ENCODE measurements at regions not wholly inside any gene's neighbourhood (a gene's known extent, or its start where the extent isn't known, plus 50 kb on each side); places are given as distances from the start of the nearest gene placed in this dataset.
"Not testable (repeated sequence)": the region's sequence is repeated elsewhere in the genome, so short reads cannot be mapped to it uniquely, and the experiment has no call there.

DNA sequence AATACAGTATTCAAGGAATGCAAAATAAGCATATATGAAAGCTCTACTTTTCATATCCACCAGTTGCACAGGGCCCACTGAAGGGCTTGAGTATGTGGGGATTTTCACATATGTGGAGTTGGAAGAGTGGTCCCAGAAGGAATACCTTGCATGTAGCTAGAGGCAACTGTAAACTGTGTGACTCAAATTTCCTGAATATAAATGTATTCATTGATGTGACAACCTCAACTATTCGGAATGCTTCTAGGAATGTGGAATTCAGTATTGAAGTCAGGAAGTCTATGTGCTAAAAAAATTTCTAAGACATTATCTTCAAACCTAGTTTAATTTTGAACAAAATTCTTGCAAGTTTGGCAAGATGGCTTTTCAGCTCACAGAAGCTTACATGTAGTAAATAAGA is 695.5 kb upstream of the SEMA3D start:
- DNase-seq: no peak

DNA sequence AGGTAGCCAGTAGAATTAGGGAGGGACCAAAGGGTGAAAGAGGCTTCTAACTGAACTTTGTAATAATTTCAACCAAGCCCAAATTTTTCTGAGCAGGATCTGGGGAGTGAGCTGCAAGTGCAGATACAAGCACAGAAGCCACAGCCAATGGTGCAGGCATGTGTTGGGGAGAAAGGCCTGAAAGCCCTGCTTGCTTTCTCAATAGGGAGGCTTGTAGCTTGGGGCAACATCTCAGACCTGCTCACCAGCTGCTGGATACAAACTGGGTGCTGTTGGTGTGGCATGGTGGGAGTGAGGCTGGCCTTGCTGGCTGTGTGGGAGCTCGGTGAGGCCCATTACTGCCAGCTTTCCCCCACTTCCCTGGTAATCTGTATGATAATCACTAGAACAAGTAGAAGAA is 688.5 kb upstream of the SEMA3D start:
- no peak for DNase-seq

DNA sequence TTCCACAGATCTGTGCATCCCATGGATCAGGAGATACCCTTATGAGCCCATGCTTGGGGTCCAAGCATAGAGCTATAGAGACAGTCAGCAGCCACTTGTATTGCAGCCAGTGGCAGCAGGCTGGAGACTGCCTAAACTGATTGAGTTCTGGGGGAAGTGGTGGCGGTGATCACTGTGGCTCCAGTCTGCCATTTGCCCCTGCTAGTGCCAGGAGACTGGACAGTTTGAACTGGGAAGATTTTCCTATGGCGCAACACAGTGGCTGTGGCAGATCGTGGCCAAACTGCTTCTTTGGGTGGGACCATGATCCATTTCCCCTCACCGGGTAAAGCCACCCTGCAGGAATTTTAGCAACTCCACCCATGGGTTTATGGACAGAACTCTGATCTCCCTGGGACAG is 679.7 kb upstream of the SEMA3D start:
- DNase-seq: no peak

DNA sequence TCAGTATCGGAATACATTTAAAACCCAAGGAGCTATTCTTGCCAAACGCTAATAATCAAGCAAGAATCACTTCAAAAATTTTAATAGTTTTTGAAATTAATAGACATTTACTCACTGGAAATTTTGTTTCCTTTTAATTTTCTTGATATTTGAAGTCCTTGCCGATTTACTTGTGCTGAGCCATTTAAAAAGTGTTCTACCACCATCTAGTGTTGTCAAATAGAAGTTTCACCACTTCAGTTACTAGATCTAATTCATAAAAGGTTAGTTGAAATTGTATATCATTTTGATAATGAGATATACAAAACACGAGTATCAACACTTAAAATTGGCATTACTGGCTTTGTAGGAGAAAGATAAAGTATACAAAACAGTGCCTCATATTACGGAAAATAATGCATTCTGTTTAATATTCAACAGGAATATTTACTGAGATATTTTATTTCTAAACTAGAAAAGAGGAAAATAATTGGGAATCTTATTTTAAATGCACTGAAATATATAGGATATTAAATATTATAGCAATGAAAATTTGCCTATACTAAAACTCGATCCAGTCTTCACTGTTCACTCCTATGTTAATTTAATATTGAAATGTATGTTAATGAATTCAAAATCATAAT is 664.8 kb upstream of the SEMA3D start:
- peak in 2 of 4 experiments; percentile 3 to 29 for DNase-seq

DNA sequence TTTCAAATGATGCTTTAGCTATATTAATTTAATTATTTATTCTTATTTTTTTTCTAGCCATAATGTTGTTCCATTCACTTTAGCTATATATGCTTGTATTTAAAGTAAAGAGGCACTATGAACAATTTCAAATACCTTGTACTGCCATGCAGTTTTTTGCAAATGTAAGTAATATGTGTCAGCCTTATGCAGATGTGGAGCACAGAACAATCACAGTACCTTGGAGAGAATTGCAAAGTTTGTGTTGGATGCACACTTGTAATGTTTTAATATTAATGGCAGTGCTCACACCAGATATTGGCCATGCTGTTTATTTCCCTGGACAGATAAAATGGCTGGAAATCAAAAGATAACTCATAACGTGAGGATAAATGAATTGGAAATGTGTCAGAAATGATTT is 663.5 kb upstream of the SEMA3D start:
- DNase-seq: no peak

DNA sequence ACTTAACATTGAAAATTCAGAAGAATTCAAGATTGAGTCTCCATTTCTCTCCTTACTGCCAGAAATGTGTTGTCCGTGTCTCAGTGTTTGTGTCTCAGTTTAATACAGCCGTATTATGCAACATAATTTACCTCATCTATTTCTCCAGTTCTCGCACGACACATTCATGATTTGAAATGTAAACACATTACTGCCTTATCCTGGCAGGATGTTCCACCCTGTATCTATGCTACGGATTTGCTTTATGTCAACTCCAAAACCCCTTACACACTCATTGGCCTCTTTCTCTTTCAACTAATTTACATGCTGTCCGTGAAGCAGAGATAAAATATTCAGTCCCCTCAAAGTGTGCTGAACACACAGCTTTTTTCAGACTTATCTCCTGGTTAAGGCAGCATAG is 653.7 kb upstream of the SEMA3D start:
- no peak for DNase-seq

GRCh38 chr7:85833066-85833465 is 646.2 kb upstream of the SEMA3D start:
- DNase-seq: no peak

GRCh38 chr7:85830982-85831381 is 644.1 kb upstream of the SEMA3D start:
- no peak for DNase-seq

DNA sequence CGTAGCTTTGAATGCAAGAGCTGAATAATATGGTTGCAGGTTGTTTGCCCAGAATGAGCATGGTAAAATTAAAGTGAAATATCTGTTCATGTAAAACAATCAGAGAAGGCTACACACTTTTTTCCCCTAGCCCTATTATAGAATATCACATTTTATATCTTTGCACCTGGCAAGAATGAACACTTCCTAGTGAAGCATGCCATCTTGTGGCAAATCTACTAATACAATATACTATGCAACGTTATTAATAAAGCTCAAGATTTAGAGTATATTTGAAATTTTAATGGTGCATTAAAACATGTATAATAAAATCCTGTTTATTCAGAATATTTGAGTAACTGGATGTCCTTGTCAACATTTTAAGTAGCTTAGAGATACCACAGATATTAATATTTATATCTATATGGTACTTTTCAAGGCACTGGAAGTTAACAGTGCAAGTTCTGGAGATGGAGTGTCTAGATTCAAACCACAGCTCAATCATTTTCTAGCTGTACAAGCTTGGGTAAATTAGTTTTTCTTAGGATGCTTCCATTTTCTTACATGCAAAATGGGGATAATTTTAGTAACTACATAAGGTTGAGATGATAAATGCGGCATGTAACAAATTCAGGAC is 643.1 kb upstream of the SEMA3D start:
- peak in 1 of 4 experiments; percentile 4 for DNase-seq

DNA sequence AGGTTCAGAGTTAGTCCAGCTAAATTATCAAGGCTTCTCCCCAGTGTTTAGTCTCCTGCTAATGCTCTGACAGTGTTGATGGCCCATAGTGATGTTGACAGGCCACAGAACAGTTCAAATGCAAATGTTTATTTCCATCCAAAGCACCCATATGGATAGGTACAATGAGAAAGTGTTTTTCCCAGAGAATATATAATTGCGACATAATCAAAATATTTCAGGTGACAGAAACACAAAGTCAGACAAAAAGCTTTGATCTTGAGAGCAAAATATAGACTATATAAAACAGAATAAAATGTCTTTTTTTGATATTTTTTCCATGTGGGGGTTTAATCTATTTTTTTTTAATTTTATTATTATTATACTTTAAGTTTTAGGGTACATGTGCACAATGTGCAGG is 642.3 kb upstream of the SEMA3D start:
- DNase-seq: no peak

- no peak for DNase-seq
Observed at GRCh38 chr7:85828614-85829013, 641.8 kb upstream of the SEMA3D start.

- no peak for DNase-seq
Observed at GRCh38 chr7:85823396-85824080, 636.7 kb upstream of the SEMA3D start.

GRCh38 chr7:85821926-85822325 is 635.1 kb upstream of the SEMA3D start:
- DNase-seq: no peak

GRCh38 chr7:85820702-85821443 is 634.0 kb upstream of the SEMA3D start:
- no peak for DNase-seq

- DNase-seq: no peak
Observed at GRCh38 chr7:85815526-85815925, 628.7 kb upstream of the SEMA3D start.

- no peak for DNase-seq
Observed at GRCh38 chr7:85806321-85806720, 619.5 kb upstream of the SEMA3D start.

DNA sequence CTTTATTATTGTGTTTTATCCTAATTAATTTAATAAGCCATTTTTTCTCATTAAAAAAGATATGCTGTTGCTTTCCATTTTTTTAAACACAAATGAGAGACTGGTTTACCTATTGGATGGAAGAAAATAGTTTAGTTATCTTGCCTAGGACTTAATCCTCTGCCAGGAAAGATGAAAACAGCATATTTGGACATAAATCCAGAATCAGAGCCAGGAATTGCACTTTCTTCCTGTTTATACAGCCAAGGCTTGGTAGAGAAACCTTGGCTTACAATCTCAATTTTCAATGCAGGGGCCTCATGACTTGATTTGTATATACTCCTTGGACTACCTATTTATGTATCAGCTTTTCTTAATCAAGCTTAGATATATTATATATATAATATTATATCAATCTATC is 618.8 kb upstream of the SEMA3D start:
- no peak for DNase-seq

DNA sequence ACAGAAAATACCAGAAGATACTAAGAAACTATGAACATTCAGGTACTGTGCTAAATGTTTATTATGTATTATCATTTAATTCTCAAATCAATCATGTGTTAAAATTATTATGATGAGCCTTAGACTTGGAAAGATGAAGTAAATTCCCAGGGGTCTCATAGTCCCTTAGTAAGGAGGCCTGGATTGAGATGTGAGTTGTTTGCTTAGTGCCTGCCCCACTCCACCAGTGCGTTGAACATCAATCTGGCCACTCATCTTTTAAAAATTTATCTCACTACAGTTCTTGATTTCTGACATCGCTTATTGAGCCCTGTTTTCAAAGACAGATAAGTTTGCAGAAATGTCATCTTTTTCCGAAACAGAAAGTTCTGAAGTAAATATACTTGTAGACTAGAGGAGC is 618.4 kb upstream of the SEMA3D start:
- no peak for DNase-seq

DNA sequence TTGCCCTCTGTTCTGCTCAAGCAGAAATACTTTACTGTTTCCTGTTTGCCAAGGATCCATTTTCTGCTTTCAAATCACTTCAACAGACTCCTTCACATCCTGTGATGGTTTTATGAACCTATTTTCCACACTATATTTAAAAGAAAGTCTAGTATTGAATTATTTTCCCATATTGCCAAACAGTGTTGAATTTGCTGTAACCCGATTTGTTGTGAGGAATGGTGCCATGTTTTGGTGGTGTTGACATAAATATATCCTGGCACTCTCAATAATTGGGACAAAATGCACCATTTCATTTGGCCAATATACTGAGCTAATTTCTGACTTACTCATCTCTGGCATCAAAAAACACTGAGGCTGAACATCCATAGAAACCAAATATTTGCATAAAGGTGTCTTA is 615.4 kb upstream of the SEMA3D start:
- DNase-seq: no peak

DNA sequence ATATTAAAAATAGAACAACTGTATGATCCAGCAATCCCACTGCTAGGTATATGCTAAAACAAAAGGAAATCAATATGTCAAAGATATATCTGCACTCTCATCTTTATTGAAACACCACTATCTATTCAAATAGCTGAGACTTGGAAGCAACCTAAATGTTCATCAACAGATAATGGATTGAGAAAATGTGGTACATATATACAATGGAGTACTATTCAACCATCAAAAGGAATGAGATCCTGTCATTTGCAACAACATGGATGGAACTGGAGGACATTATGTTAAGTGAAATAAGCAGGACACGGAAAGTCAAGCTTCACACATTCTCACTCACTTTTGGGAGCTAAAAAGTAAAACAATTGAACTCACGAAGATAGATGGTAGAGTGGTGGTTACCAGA is 610.1 kb upstream of the SEMA3D start:
- no peak for DNase-seq

GRCh38 chr7:85791098-85791497 is 604.2 kb upstream of the SEMA3D start:
- DNase-seq: not testable (repeated sequence)

- DNase-seq: no peak
Observed at GRCh38 chr7:85781606-85782005, 594.8 kb upstream of the SEMA3D start.

DNA sequence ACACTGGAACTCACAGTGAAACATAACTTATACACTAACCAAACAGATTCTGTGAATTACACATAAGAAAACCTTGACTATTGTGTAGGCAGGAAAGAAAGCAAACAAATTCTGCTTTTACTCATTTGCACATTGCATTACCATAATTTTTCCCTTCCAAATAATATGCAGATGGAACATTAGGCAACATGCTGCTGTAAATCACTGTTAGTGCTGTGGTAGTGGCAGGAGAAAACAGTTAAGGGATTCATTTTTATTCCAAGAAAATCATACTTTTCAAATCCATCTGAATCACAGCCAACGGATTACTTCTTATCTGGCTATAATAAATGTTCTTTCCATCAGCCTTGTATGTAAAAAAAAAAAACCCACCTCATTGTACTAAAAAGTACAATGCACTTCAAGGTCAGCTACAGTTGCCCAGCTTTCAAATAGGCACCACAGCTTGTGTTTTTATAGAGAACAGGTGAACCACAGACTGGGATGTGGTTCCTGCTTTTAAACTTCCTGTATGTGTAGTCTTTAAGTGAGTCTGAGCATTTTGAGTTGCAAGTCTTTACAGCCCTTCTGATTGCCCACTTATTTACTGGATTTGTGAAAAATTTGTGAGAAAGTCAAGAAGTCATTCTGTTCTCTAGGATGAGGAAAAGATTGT is 590.0 kb upstream of the SEMA3D start:
- no peak for DNase-seq
